Left colon (tissue), 2 donors: ENCODE measurements at regions not wholly inside any gene's neighbourhood (a gene's known extent, or its start where the extent isn't known, plus 50 kb on each side); places are given as distances from the start of the nearest gene placed in this dataset.

ENCODE experiments used
- ATAC-seq: fragments of 200-7000 bp; cut with Tn5 transposase; one replicate; pipeline ENCODE4 v1.9.1; 2020; ENCODE audit warnings: mild to moderate bottlenecking, moderate library complexity
- DNase-seq, 2 donors: peaks; one replicate each; pipeline ENCODE4 v3.0.0-alpha.2; 2020
- intact Hi-C, 2 donors: fragments of 100-400 bp; cut with DNase I in 1 of 2; cut with micrococcal nuclease in 1 of 2; formaldehyde crosslinking; loops; one replicate each; pipeline versions ENCODE4 v1.11.2 to v1.14.0; 2022; cut with DNase I, micrococcal nuclease
- donor health status: DM: no; HTN: no; CAD: no.
- donor health status: DM: yes; HTN: yes; CAD: no.

GRCh38 chr2:228561816-228562215 lies 380.3 kb upstream of the SPHKAP start:
- no peak for ATAC-seq
- intact Hi-C loops: no loop called here
- DNase-seq: no peak

- no peak for ATAC-seq
- intact Hi-C loops: no loop called here
Measured at GRCh38 chr2:228559774-228560415, 378.4 kb upstream of the SPHKAP start.

GRCh38 chr2:228556717-228557116 lies 375.2 kb upstream of the SPHKAP start:
- intact Hi-C loops: no loop called here
- ATAC-seq (peak; percentile 97), DNase-seq (peak in 1 of 2 donors; percentile 6)

More at GRCh38 chr2:228559774-228560415, 378.4 kb upstream of the SPHKAP start:
- DNase-seq: no peak

GRCh38 chr2:228549441-228550007 lies 368.0 kb upstream of the SPHKAP start:
- intact Hi-C loops: no loop called here
- ATAC-seq: no peak
- no peak for DNase-seq

GRCh38 chr2:228548230-228548629 lies 366.7 kb upstream of the SPHKAP start:
- ATAC-seq (no peak), DNase-seq (no peak)
- intact Hi-C loops: no loop called here

- no peak for DNase-seq
- no peak for ATAC-seq
- intact Hi-C loops: no loop called here
Measured at GRCh38 chr2:228545748-228546145, 364.3 kb upstream of the SPHKAP start.

GRCh38 chr2:228545041-228545747 lies 363.7 kb upstream of the SPHKAP start:
- ATAC-seq: no peak
- no peak for DNase-seq
- intact Hi-C loops: no loop called here

GRCh38 chr2:228543117-228543516 lies 361.6 kb upstream of the SPHKAP start:
- DNase-seq (no peak), ATAC-seq (no peak)
- intact Hi-C loops: no loop called here

- no peak for ATAC-seq
- intact Hi-C loops: no loop called here
- DNase-seq: no peak
Measured at GRCh38 chr2:228542277-228542676, 360.8 kb upstream of the SPHKAP start.

- ATAC-seq: no peak
- intact Hi-C loops: no loop called here
Measured at GRCh38 chr2:228541789-228542188, 360.3 kb upstream of the SPHKAP start.

GRCh38 chr2:228540976-228541375 lies 359.5 kb upstream of the SPHKAP start:
- DNase-seq (no peak), ATAC-seq (no peak)
- intact Hi-C loops: no loop called here

More at GRCh38 chr2:228541789-228542188, 360.3 kb upstream of the SPHKAP start:
- DNase-seq: no peak

- DNase-seq (no peak), ATAC-seq (no peak)
Measured at GRCh38 chr2:228535396-228535795, 353.9 kb upstream of the SPHKAP start.

GRCh38 chr2:228533156-228533555 lies 351.7 kb upstream of the SPHKAP start:
- ATAC-seq (no peak), DNase-seq (no peak)
- intact Hi-C loops: no loop called here

More at GRCh38 chr2:228535396-228535795, 353.9 kb upstream of the SPHKAP start:
- intact Hi-C loops: no loop called here

- ATAC-seq (no peak), DNase-seq (no peak)
- intact Hi-C loops: no loop called here
Measured at GRCh38 chr2:228532233-228532632, 350.7 kb upstream of the SPHKAP start.

- ATAC-seq (no peak), DNase-seq (no peak)
- intact Hi-C loops: no loop called here
Measured at GRCh38 chr2:228527197-228527881, 345.9 kb upstream of the SPHKAP start.

GRCh38 chr2:228526687-228527086 lies 345.2 kb upstream of the SPHKAP start:
- ATAC-seq: no peak
- intact Hi-C loops: no loop called here

GRCh38 chr2:228522977-228523376 lies 341.5 kb upstream of the SPHKAP start:
- intact Hi-C loops: no loop called here
- ATAC-seq (no peak), DNase-seq (no peak)

More at GRCh38 chr2:228526687-228527086, 345.2 kb upstream of the SPHKAP start:
- DNase-seq: no peak

GRCh38 chr2:228522276-228522675 lies 340.8 kb upstream of the SPHKAP start:
- intact Hi-C loops: no loop called here
- no peak for DNase-seq
- ATAC-seq: no peak

- DNase-seq (no peak), ATAC-seq (no peak)
- intact Hi-C loops: no loop called here
Measured at GRCh38 chr2:228519561-228519960, 338.1 kb upstream of the SPHKAP start.

- DNase-seq (no peak), ATAC-seq (no peak)
- intact Hi-C loops: no loop called here
Measured at GRCh38 chr2:228516019-228516418, 334.5 kb upstream of the SPHKAP start.
